ENCODE measurements at regions not wholly inside any gene's neighbourhood (a gene's known extent, or its start where the extent isn't known, plus 50 kb on each side); places are given as distances from the start of the nearest gene placed in this dataset.

- TF ChIP-seq CTCF (IDR thresholded peaks at IDR 0.05) (no peak), POLR2A (IDR thresholded peaks at IDR 0.05) (no peak)
Measured at GRCh38 chr12:65533177-65533883, 254.8 kb downstream of the MSRB3 start.
